ENCODE measurements at regions not wholly inside any gene's neighbourhood (a gene's known extent, or its start where the extent isn't known, plus 50 kb on each side); places are given as distances from the start of the nearest gene placed in this dataset.

DNA sequence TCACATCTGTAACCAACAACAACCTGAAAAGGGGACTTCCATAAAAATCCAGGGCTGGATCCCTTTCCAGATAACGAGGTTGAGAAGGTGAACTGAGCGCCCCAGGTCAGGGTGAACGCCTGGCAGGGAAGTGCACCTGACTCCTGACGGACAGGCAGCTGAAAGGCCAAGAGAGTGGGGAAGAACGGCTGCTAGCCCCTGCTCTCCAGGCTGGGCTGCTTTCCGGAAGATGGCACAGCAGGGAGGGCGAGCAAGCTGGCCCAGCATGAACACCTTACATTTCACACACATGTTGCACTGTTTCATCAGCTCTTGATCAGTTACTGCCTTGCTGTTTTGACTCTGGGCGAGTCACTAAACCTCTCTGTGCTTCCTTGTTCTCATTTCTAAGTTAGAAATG lies 127.2 kb upstream of the IQSEC1 start:
- Histone ChIP-seq H3K27ac (no peak overlapping the region), H3K9me3 (no peaks in the 10 kb centered on the region), H3K27me3 (no peaks in the 10 kb centered on the region), H3K4me1 (no peaks in the 10 kb centered on the region), H3K4me3 (no peak overlapping the region), H3K36me3 (no peaks in the 10 kb centered on the region)
- no peak for TF ChIP-seq POLR2A (IDR thresholded peaks at IDR 0.05)
- TF ChIP-seq, protein P1, sequence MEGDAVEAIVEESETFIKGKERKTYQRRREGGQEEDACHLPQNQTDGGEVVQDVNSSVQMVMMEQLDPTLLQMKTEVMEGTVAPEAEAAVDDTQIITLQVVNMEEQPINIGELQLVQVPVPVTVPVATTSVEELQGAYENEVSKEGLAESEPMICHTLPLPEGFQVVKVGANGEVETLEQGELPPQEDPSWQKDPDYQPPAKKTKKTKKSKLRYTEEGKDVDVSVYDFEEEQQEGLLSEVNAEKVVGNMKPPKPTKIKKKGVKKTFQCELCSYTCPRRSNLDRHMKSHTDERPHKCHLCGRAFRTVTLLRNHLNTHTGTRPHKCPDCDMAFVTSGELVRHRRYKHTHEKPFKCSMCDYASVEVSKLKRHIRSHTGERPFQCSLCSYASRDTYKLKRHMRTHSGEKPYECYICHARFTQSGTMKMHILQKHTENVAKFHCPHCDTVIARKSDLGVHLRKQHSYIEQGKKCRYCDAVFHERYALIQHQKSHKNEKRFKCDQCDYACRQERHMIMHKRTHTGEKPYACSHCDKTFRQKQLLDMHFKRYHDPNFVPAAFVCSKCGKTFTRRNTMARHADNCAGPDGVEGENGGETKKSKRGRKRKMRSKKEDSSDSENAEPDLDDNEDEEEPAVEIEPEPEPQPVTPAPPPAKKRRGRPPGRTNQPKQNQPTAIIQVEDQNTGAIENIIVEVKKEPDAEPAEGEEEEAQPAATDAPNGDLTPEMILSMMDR (IDR thresholded peaks at IDR 0.05), result no peak
- peak in 1 of 3 donors; percentile 40 for DNase-seq

DNA sequence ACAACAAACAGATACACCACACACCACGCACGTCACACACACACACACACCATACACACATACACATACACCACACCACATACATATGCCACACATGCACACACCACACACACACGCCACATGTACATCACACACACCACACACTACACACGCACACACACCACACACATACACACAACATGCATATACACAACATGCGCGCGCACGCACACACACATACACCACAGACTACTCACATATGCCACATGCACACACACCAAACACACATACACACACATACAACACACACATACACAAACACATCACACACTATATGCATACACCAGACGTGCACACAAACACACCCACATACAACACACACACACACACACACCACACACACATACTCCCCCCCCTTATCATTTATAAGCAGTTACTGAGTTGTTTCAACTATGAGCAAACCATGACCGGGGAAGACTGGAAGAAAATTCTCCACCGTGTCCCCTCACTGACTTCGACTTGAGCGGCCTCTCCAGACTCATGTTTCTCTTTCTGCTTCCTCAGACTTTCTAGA lies 126.7 kb upstream of the IQSEC1 start:
- Histone ChIP-seq H3K27ac (no peak overlapping the region), H3K4me1 (no peaks in the 10 kb centered on the region), H3K4me3 (no peak overlapping the region), H3K36me3 (no peaks in the 10 kb centered on the region), H3K9me3 (no peaks in the 10 kb centered on the region), H3K27me3 (no peaks in the 10 kb centered on the region)
- TF ChIP-seq, protein P1 (IDR thresholded peaks at IDR 0.05), result no peak
- TF ChIP-seq POLR2A (IDR thresholded peaks at IDR 0.05), result no peak
- DNase-seq, result no peak

DNA sequence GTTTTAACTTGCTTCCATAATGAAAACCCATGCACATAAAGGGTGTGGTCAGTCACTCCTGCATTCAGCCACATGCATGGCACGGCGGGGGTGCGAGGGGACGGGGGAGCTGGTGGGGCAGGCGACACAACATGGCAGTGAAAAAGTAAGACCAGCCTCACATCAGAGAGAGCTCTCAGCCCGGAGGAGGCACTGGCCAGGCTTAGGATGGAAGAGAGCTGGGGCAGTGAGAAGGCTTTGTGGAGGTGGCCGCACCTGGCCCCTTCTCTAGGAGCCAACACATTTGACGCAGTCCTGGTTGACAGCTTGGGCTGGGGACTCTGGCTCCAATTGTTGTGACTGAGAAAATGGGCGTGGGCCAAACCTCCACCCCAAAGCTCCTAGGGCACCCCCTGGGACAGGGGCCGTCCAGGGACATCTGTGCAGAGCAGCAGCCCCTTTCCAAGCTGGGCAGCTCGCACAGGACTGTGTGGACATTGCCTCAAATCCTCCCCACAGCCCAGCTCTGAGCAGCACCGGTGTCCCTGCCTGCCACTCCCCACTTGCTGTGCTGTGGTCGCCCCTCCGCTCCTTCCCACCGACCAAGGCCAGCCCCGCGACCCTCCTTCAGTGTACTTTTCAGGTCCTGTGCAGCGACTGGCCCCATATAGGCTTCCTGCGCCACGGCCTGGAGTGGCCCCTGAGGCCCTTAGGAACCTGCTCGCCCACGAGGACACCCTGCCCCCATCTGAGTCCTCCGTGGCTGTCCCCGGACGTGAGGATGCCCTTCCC lies 126.0 kb upstream of the IQSEC1 start:
- Histone ChIP-seq H3K4me1 (no peaks in the 10 kb centered on the region), H3K9me3 (no peaks in the 10 kb centered on the region), H3K36me3 (no peaks in the 10 kb centered on the region), H3K27ac (no peak overlapping the region), H3K27me3 (no peaks in the 10 kb centered on the region), H3K4me3 (no peak overlapping the region)
- DNase-seq, result peak in 1 of 3 donors; percentile 19
- TF ChIP-seq, protein P1 (IDR thresholded peaks at IDR 0.05), result no peak
- TF ChIP-seq POLR2A (IDR thresholded peaks at IDR 0.05), result no peak

DNA sequence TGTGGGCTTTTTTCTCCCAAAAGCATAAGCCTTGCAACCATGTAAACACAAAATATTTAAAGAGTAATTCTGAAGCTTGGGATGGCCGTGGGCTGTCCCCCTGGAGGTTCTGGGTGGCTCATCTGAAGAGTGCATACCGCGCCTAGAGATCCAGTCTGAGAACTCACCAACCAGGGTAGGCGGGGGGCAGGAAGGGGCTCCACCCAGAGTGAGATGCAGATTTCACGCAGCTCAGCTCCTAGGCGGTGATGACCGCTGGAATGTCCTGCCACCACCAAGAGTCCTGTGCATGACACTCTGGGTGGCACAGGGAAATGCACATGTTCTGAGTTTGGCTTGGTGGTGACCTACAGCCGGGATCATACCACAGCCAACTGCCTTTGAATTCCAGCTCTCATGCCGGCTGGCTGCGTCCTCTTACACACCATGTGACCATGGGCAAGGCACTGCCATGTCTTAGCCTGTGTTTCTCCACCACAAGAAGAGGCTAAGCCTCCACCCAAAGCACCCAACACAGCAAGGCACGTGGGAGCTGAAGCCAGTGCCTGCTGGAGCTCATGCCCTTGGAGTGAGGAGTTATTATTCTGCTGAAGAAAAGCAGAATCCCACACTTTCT lies 125.1 kb upstream of the IQSEC1 start:
- Histone ChIP-seq H3K27me3 (no peaks in the 10 kb centered on the region), H3K4me1 (no peaks in the 10 kb centered on the region), H3K36me3 (no peaks in the 10 kb centered on the region), H3K9me3 (no peaks in the 10 kb centered on the region), H3K27ac (no peak overlapping the region), H3K4me3 (no peak overlapping the region)
- peak in 1 of 3 donors; percentile 23 for DNase-seq
- TF ChIP-seq, protein P1 (IDR thresholded peaks at IDR 0.05), result no peak
- no peak for TF ChIP-seq POLR2A (IDR thresholded peaks at IDR 0.05)

DNA sequence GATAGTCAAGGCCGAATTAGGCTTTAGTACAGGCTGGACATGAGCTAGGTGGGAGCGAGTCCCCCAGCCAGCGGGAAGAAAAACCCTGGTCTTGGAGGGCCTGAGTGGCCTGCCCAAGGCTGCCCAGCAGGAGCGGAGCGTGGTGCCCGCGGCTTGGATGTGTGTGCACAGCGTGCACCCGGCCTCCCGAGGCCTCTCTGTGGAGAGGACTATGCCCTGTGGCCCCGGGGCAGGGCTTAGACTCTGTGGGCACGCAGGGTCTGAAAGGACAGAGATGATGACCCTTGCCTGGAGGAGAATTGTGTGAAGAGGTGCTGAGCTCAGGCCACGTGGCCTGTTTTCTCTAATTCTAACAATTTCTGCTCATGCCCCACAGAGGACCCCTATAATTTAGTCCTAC lies 124.6 kb upstream of the IQSEC1 start:
- Histone ChIP-seq H3K27ac (no peak overlapping the region), H3K27me3 (no peaks in the 10 kb centered on the region), H3K36me3 (no peaks in the 10 kb centered on the region), H3K4me1 (no peaks in the 10 kb centered on the region), H3K9me3 (no peaks in the 10 kb centered on the region), H3K4me3 (no peak overlapping the region)
- TF ChIP-seq POLR2A (IDR thresholded peaks at IDR 0.05), result no peak
- TF ChIP-seq, protein P1 (IDR thresholded peaks at IDR 0.05), result no peak
- DNase-seq, result peak in 1 of 3 donors; percentile 23

All from Peyer's patch (tissue), 4 donors.